Heart left ventricle (tissue), 13 donors: ENCODE measurements at regions not wholly inside any gene's neighbourhood (a gene's known extent, or its start where the extent isn't known, plus 50 kb on each side); places are given as distances from the start of the nearest gene placed in this dataset.
A peak's percentile ranks its signal among the peaks of the same experiment; 100 is the strongest.

Source experiments
- CTCF ChIP-seq, 12 donors: fragments of 200-600 bp; sonication (generic) in 4 of 12; IDR thresholded peaks; one replicate each; pipeline versions ENCODE4 v1.5.0 to v1.8.0; 2018 to 2022; ENCODE audit warnings: antibody characterized with exemption in 12 of 12, mild to moderate bottlenecking in 5 of 12
- POLR2A ChIP-seq, 2 donors: fragments of 450-650 bp; IDR thresholded peaks; one replicate each; pipeline ENCODE4 v1.6.1; 2017; ENCODE audit warnings: antibody characterized with exemption in 2 of 2, mild to moderate bottlenecking in 2 of 2, moderate library complexity in 2 of 2
- donor health status: ischemic (EF 13 %, LVEDD 7.1; RV severe dilation, severe dysfunction).
- donor health status: DM: no; HTN: yes; CAD: no.
- donor health status: DM: no; HTN: no; CAD: no.
- donor health status: ischemic (EF 25% LVEDD 6.9; RV normal size, moderate dysfunction).
- donor health status: ischemic (EF 25% LVEDD 5.7; RV mildly dilated, moderate dysfunction).
- donor health status: ischemic (EF 35%, LVEDD 5.7; RV mildly dilated, moderate dysfunction).
- donor health status: nonischemic (EF 11% LVEDD 7.7; RV severe dilation, severe dysfunction).
- donor health status: DM: yes; HTN: yes; CAD: no.
- donor health status: PGD.
- donor health status: ischemic (EF 29% LVEDD 5.4; RV normal size, mild dysfunction).
- donor health status: nonischemic (EF 23%, LVEDD 6.1; RV moderate dilation, normal function).

- TF ChIP-seq POLR2A (IDR thresholded peaks at IDR 0.05) (no peak), CTCF (IDR thresholded peaks at IDR 0.05) (peak in 1 of 12 donors; percentile 26)
Measured at GRCh38 chr18:8478968-8479370, 130.3 kb upstream of the RAB12 start.
